ENCODE measurements at regions not wholly inside any gene's neighbourhood (a gene's known extent, or its start where the extent isn't known, plus 50 kb on each side); places are given as distances from the start of the nearest gene placed in this dataset.

DNA sequence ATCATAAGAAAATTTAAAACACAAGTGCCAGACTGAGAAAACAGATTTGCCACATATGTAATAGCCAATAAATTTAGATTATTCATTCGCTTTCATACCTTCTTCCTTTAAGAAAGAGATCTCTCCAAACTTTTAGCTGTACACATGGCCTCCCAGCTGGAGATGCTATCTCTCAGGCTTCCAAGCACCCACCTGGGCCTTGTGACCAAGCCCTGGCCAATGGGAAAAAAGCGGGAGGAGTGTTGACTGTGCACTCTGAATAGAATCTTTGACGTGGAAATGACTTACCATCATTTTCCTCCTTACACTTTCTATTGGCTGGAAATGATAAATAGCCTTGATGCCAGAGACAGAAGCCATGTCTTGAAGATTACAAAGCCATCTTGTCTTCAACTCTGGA is 1106.6 kb downstream of the TBL1XR1 start:
- TF ChIP-seq, protein P1, sequence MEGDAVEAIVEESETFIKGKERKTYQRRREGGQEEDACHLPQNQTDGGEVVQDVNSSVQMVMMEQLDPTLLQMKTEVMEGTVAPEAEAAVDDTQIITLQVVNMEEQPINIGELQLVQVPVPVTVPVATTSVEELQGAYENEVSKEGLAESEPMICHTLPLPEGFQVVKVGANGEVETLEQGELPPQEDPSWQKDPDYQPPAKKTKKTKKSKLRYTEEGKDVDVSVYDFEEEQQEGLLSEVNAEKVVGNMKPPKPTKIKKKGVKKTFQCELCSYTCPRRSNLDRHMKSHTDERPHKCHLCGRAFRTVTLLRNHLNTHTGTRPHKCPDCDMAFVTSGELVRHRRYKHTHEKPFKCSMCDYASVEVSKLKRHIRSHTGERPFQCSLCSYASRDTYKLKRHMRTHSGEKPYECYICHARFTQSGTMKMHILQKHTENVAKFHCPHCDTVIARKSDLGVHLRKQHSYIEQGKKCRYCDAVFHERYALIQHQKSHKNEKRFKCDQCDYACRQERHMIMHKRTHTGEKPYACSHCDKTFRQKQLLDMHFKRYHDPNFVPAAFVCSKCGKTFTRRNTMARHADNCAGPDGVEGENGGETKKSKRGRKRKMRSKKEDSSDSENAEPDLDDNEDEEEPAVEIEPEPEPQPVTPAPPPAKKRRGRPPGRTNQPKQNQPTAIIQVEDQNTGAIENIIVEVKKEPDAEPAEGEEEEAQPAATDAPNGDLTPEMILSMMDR (IDR thresholded peaks at IDR 0.05; ENCODE audit: poor library complexity) = no peak
- TF ChIP-seq EZH2phosphoT487 (IDR thresholded peaks at IDR 0.05; ENCODE audit: low read depth, severe bottlenecking, unreplicated experiment) (no peak), EZH2 (IDR thresholded peaks at IDR 0.05; ENCODE audit: borderline replicate concordance) (no peak)

Data from hepatocyte (in vitro differentiated cells).